GM11168 (cell line): ENCODE measurements at regions not wholly inside any gene's neighbourhood (a gene's known extent, or its start where the extent isn't known, plus 50 kb on each side); places are given as distances from the start of the nearest gene placed in this dataset.

Experiments used
- in situ Hi-C: fragments of 300-500 bp; cut with MboI; formaldehyde crosslinking; loops from one replicate; pipeline ENCODE4 v1.12.0; 2022; ENCODE audit warnings: low sequenced_read_pairs; ENCODE audit not compliant: unreplicated experiment

- in situ Hi-C loops, result no loop called here
Observed at GRCh38 chr5:2696156-2696807, 55.2 kb downstream of the IRX2 start.

GRCh38 chr5:2695200-2695891 lies 56.1 kb downstream of the IRX2 start:
- in situ Hi-C loops, result no loop called here

- in situ Hi-C loops, result no loop called here
Observed at GRCh38 chr5:2691530-2691929, 59.9 kb downstream of the IRX2 start.

- in situ Hi-C loops, result no loop called here
Observed at GRCh38 chr5:2690293-2690692, 61.2 kb downstream of the IRX2 start.

- in situ Hi-C loops, result no loop called here
Observed at GRCh38 chr5:2688586-2688985, 62.9 kb downstream of the IRX2 start.

- in situ Hi-C loops, result no loop called here
Observed at GRCh38 chr5:2687746-2688145, 63.7 kb downstream of the IRX2 start.

GRCh38 chr5:2686321-2687124 lies 65.0 kb downstream of the IRX2 start:
- in situ Hi-C loops, result no loop called here

GRCh38 chr5:2685651-2686272 lies 65.7 kb downstream of the IRX2 start:
- in situ Hi-C loops, result no loop called here

- in situ Hi-C loops, result no loop called here
Observed at GRCh38 chr5:2684606-2685005, 66.9 kb downstream of the IRX2 start.

- in situ Hi-C loops, result no loop called here
Observed at GRCh38 chr5:2683720-2684119, 67.8 kb downstream of the IRX2 start.

GRCh38 chr5:2681476-2681875 lies 70.0 kb downstream of the IRX2 start:
- in situ Hi-C loops, result no loop called here

- in situ Hi-C loops, result no loop called here
Observed at GRCh38 chr5:2680979-2681378, 70.5 kb downstream of the IRX2 start.

- in situ Hi-C loops, result no loop called here
Observed at GRCh38 chr5:2677689-2678088, 73.8 kb downstream of the IRX2 start.

- in situ Hi-C loops, result no loop called here
Observed at GRCh38 chr5:2675548-2675947, 75.9 kb downstream of the IRX2 start.

GRCh38 chr5:2674456-2674855 lies 77.0 kb downstream of the IRX2 start:
- in situ Hi-C loops, result no loop called here

GRCh38 chr5:2670940-2671339 lies 80.5 kb downstream of the IRX2 start:
- in situ Hi-C loops, result no loop called here

GRCh38 chr5:2669913-2670312 lies 81.6 kb downstream of the IRX2 start:
- in situ Hi-C loops, result no loop called here

GRCh38 chr5:2669259-2669658 lies 82.2 kb downstream of the IRX2 start:
- in situ Hi-C loops, result no loop called here

GRCh38 chr5:2666081-2666480 lies 85.4 kb downstream of the IRX2 start:
- in situ Hi-C loops, result no loop called here

- in situ Hi-C loops, result no loop called here
Observed at GRCh38 chr5:2663489-2663888, 88.0 kb downstream of the IRX2 start.

GRCh38 chr5:2660315-2660714 lies 91.2 kb downstream of the IRX2 start:
- in situ Hi-C loops, result no loop called here
